Glutamatergic neuron (in vitro differentiated cells): ENCODE measurements at regions not wholly inside any gene's neighbourhood (a gene's known extent, or its start where the extent isn't known, plus 50 kb on each side); places are given as distances from the start of the nearest gene placed in this dataset.

Source experiments
- DNase-seq: peaks from one replicate; pipeline ENCODE4 v3.0.0; 2022
- H3K27ac Mint-ChIP-seq: one replicate; pipeline ENCODE4 v1.8.0; 2020; ENCODE audit warnings: mild to moderate bottlenecking, mixed read lengths, inconsistent platforms; ENCODE audit not compliant: unreplicated experiment
- H3K27me3 Mint-ChIP-seq: one replicate; pipeline ENCODE4 v1.8.0; 2020; ENCODE audit warnings: mild to moderate bottlenecking, moderate library complexity, mixed read lengths, inconsistent platforms; ENCODE audit not compliant: unreplicated experiment
- H3K36me3 Mint-ChIP-seq: one replicate; pipeline ENCODE4 v1.8.0; 2020; ENCODE audit warnings: mild to moderate bottlenecking, mixed read lengths, inconsistent platforms; ENCODE audit not compliant: unreplicated experiment
- H3K4me1 Mint-ChIP-seq: one replicate; pipeline ENCODE4 v1.8.0; 2020; ENCODE audit warnings: mild to moderate bottlenecking, low read depth, mixed read lengths, inconsistent platforms; ENCODE audit not compliant: unreplicated experiment
- H3K4me3 Mint-ChIP-seq: one replicate; pipeline ENCODE4 v1.8.0; 2020; ENCODE audit warnings: mild to moderate bottlenecking, mixed read lengths, inconsistent platforms; ENCODE audit not compliant: unreplicated experiment
- H3K9me3 Mint-ChIP-seq: one replicate; pipeline ENCODE4 v1.8.0; 2020; ENCODE audit warnings: mild to moderate bottlenecking, moderate library complexity, mixed read lengths, inconsistent platforms; ENCODE audit not compliant: unreplicated experiment
- CTCF ChIP-seq: fragments of 200-600 bp; sonication (generic); IDR thresholded peaks from one replicate; pipeline ENCODE4 v1.5.0; 2021; ENCODE audit not compliant: partially characterized antibody, unreplicated experiment

DNA sequence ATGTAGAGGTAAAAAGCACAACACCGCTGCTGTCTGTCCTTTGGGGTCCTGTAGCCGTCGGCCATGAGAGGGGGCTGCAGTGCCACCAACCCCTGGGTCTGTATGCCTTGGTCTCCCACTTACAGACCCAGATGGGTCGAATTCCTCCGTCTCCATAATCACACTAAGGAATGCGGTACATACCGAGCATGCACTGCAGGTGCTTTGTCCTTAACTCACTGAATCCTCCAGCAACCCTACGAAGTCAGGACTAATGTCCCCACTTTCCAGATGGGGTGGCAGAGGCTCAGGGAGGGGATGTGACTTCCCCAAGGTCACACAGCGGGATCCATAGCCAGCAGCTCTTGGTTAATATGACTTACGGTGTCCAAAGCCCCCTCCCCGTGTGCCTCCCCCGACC, 219.9 kb upstream of the CIBAR2 start:
- no peak overlapping the region for H3K27ac Mint-ChIP-seq
- peaks cover 9% of the 10 kb centered on the region for H3K9me3 Mint-ChIP-seq
- no peak overlapping the region for H3K4me3 Mint-ChIP-seq
- TF ChIP-seq CTCF, result no peak
- H3K36me3 Mint-ChIP-seq, result no peaks in the 10 kb centered on the region
- no peak for DNase-seq
- H3K27me3 Mint-ChIP-seq, result peaks cover 11% of the 10 kb centered on the region
- peaks cover 34% of the 10 kb centered on the region for H3K4me1 Mint-ChIP-seq

DNA sequence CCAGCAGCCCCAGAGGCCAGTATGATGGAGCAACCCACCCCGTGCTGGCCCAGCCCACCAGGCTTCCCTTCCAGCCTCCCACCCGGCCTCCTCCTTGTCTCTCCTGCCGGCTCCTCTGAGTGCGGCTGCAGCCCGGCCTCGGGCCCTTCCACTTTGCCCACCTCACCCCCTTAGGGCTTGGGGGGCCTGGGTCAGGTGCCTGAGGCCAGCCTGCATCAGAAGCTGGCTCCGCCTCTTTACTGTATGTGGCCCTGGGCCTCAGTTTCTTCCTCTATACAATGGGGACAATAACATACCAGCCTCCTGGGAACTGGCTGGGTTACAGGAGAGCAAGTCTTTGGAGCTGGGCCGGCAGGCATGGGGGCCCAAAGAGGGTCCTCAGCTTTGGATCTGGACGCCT, 221.1 kb upstream of the CIBAR2 start:
- Mint-ChIP-seq H3K27ac (no peak overlapping the region), H3K4me1 (peaks cover 33% of the 10 kb centered on the region), H3K36me3 (no peaks in the 10 kb centered on the region), H3K27me3 (peaks cover 13% of the 10 kb centered on the region), H3K4me3 (no peak overlapping the region), H3K9me3 (peaks cover 9% of the 10 kb centered on the region)
- no peak for DNase-seq
- TF ChIP-seq CTCF, result no peak

DNA sequence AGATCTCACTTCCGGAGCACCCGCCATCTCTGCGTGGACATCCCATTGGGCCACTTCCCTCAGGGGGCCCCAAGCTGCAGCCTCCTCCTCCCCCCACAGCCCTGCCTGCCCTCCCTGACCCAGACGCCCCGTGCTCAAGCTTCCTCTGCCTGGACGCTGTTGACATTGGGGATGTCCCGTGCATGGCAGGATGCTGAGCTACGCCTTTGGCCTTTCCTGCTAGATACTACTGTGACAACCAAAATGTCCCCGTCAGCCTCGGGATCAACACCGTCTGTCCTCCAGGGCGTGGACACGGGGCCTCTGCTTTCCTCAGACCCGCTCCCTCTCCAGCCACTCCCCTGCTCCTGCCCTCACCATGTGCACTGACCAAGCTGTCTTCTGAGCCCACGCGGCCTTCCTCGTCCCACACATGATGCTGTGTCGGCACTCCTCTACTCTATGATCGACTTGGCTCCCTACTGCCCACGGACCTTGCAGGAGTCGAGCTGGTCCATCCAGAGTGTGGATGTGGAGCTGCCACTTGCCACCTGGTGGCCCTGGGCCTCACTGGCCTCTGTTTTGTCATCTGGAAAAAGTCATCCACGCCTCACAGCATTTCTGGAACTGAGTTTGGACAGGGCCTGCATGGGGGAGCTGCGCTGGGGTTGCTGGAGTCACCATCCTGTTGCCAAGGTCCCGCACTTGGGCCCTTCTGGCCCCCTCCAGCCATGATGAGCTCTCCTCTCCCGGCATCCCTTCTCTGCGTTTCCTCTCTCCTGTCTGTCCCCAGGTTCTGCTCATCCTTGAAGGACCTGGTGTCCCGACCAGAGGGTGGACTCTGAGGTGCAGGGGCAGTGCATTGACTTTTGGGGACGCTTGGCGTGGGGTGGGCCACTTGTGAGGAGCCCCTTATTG, 221.7 kb upstream of the CIBAR2 start:
- Mint-ChIP-seq H3K9me3 (peaks cover 9% of the 10 kb centered on the region), H3K27me3 (peaks cover 14% of the 10 kb centered on the region), H3K27ac (no peak overlapping the region), H3K36me3 (no peaks in the 10 kb centered on the region), H3K4me1 (peaks cover 33% of the 10 kb centered on the region), H3K4me3 (no peak overlapping the region)
- no peak for TF ChIP-seq CTCF
- DNase-seq, result no peak

DNA sequence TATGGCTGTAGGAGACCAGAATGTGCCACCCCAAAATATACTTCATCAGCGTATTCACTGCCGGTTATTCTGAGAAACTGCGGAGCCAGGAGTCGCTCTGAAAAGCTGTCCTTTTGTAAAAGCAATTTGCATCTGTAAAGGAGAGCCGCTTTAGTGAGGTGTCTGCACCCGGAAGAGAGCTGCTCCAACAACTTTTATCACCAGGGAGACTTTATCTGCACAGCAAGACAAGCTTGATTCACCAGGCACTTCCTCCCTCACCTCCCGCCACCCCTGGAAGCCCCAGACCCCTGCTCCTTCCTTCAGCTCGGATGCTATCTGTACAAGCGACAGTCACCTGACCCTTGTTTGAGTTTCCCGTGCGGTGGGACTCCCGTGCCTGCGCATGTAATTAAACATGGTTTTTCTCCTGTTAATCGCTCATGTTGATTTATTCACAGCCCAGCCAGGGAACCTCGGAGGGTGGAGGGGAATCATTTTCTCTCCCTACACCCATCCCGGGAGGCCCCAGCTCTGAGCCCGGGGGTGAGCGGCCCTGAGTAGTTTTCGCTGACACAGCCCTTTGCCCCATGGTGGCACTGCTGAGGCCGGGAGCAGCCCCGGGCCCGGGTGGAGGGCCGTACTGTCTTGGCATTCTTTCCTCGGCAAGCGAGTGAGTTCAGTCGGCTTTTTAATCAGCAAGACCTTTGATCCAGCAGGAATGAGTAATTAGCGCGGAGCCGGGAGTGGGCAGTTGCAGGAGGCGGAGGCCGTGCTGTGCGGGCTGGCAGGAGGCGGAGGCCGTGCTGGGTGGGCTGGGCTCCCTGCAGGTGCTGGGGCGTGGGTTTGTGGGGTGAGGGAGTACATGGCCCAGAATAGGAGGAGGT, 222.7 kb upstream of the CIBAR2 start:
- H3K36me3 Mint-ChIP-seq, result no peaks in the 10 kb centered on the region
- peak overlapping the region; percentile 64 for H3K4me3 Mint-ChIP-seq
- H3K27ac Mint-ChIP-seq, result peak overlapping the region; percentile 48
- H3K4me1 Mint-ChIP-seq, result peaks cover 35% of the 10 kb centered on the region
- peaks cover 12% of the 10 kb centered on the region for H3K9me3 Mint-ChIP-seq
- no peak for TF ChIP-seq CTCF
- no peak for DNase-seq
- peaks cover 17% of the 10 kb centered on the region for H3K27me3 Mint-ChIP-seq
